Stimulated activated CD8-positive, alpha-beta memory T cell treated with anti-CD3 and anti-CD28 coated beads, Interleukin-12 subunit alpha, Interleukin-12 subunit beta, amount 100 ng/mL, for 24 hours (primary cell): ENCODE measurements at regions not wholly inside any gene's neighbourhood (a gene's known extent, or its start where the extent isn't known, plus 50 kb on each side); places are given as distances from the start of the nearest gene placed in this dataset.

ENCODE experiments used
- DNase-seq: peaks from one replicate; pipeline ENCODE4 v3.0.0-alpha.2; 2020; ENCODE audit errors: extremely low read depth

- no peak for DNase-seq
These were observed 124.1 kb upstream of the RPS6KA2 start for GRCh38 chr6:166751051-166751595.

- no peak for DNase-seq
These were observed 123.2 kb upstream of the RPS6KA2 start for GRCh38 chr6:166750108-166750793.

- no peak for DNase-seq
These were observed 122.6 kb upstream of the RPS6KA2 start for GRCh38 chr6:166749666-166750065.

GRCh38 chr6:166747644-166748595, 120.9 kb upstream of the RPS6KA2 start:
- DNase-seq = no peak

- no peak for DNase-seq
These were observed 119.0 kb upstream of the RPS6KA2 start for GRCh38 chr6:166745801-166746668.

- DNase-seq = no peak
These were observed 117.4 kb upstream of the RPS6KA2 start for GRCh38 chr6:166744223-166745134.

- no peak for DNase-seq
These were observed 116.6 kb upstream of the RPS6KA2 start for GRCh38 chr6:166743406-166744222.

GRCh38 chr6:166742981-166743380, 115.9 kb upstream of the RPS6KA2 start:
- no peak for DNase-seq

GRCh38 chr6:166739976-166740318, 112.9 kb upstream of the RPS6KA2 start:
- DNase-seq = no peak

GRCh38 chr6:166739117-166739975, 112.3 kb upstream of the RPS6KA2 start:
- no peak for DNase-seq

- no peak for DNase-seq
These were observed 111.5 kb upstream of the RPS6KA2 start for GRCh38 chr6:166738386-166739116.

- no peak for DNase-seq
These were observed 110.2 kb upstream of the RPS6KA2 start for GRCh38 chr6:166737261-166737660.

- no peak for DNase-seq
These were observed 109.6 kb upstream of the RPS6KA2 start for GRCh38 chr6:166736634-166737033.

GRCh38 chr6:166733900-166734299, 106.8 kb upstream of the RPS6KA2 start:
- no peak for DNase-seq

- DNase-seq = no peak
These were observed 102.6 kb upstream of the RPS6KA2 start for GRCh38 chr6:166729658-166730057.

- no peak for DNase-seq
These were observed 102.0 kb upstream of the RPS6KA2 start for GRCh38 chr6:166728884-166729530.

- DNase-seq = no peak
These were observed 99.2 kb upstream of the RPS6KA2 start for GRCh38 chr6:166726201-166726600.

GRCh38 chr6:166725571-166725970, 98.5 kb upstream of the RPS6KA2 start:
- DNase-seq = no peak
